GM11168 (cell line): ENCODE measurements at regions not wholly inside any gene's neighbourhood (a gene's known extent, or its start where the extent isn't known, plus 50 kb on each side); places are given as distances from the start of the nearest gene placed in this dataset.
"Not testable (repeated sequence)": the region's sequence is repeated elsewhere in the genome, so short reads cannot be mapped to it uniquely, and the experiment has no call there.

ENCODE experiments used
- in situ Hi-C: fragments of 300-500 bp; cut with MboI; formaldehyde crosslinking; loops from one replicate; pipeline ENCODE4 v1.12.0; 2022; ENCODE audit warnings: low sequenced_read_pairs; ENCODE audit not compliant: unreplicated experiment

DNA sequence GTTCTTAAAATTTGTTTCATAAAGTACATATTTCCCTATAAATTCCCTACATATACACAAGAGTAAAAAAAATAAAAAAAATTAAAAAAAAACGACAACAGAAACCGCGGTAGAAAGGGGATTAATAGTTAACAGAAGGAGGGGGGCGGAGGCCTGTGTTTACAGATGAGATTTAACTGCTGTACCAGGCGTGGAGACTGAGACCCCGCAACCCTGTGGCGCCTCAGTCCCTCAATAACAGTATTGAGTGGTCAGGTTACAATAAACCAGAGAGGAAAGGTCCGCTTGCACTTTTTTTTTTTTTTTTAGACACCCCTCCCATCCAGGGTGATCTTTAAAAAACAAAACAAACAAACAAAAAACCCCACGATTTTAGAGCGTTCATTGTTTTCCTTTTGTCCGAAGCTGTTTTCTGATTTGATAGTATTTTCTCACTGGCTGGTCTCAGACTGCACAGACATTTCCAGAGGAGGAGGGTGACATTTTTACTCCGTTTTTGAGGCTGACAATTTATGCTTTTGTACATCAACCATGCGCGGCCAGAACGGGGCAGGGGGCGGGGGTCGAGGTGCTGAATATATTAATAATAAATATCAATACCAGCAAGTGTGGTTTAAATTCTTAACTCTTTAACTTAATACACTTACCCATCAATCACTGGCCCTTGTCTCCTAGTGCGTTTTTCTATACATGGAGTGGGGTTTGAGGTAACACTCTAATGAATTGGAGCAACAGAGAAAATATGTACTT lies 1223.9 kb downstream of the BRINP3 start:
- in situ Hi-C loops: no loop called here

DNA sequence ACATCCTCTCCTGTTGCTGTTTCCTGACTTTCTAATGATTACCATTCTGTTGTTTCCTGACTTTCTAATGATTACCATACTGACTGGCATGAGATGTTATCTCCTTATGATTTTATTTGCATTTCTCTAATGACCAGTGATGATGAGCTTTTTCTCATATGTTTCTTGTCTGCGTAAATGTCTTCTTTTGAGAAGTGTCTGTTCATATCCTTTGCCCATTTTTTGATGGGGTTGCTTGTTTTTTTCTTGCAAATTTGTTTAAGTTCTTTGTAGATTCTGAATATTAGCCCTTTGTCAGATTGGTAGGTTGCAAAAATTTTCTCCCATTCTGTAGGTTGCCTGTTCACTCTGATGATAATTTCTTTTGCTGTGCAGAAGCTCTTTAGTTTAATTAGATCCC lies 1216.5 kb downstream of the BRINP3 start:
- in situ Hi-C loops: not testable (repeated sequence)

DNA sequence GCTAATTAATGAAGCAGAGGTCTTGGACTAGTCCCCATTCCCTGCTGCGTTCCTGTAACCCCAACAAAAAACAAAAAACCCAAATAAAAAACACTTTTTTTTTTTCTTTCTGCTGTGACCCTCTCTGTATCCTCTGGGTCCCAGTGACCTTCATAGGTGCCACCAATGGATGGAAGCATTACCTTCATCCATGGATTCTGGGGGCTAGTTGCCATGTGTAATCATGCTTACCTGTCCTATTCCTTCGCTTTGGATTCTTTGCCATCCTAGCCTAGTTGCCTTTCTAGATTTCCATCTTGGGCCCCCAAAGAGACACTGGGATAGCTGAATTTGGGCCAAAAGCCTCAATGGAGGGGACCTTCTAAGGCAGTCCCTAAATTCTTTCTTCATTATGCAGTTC lies 1208.7 kb downstream of the BRINP3 start:
- in situ Hi-C loops: no loop called here

- in situ Hi-C loops: no loop called here
Measured at GRCh38 chr1:189274267-189274666, 1203.4 kb downstream of the BRINP3 start.

DNA sequence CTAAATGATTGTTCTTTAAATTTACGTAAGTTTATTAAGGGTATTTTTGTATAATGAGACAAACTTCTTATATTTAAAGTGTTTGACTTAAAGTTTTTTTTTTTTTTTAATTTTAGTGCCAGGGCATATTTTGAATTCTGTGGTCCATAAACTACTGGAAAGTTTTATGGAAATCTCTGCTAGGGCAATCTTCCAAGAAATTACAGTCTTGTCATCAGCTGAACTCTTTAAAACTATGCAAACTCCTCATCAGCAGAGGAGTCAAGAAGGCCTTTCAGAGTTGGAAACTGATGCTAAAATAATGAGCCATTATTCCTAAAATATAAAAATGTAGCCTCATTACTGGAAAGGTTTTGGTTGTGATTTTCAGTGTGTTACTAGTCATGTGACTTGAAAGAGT lies 1201.9 kb downstream of the BRINP3 start:
- in situ Hi-C loops: no loop called here

DNA sequence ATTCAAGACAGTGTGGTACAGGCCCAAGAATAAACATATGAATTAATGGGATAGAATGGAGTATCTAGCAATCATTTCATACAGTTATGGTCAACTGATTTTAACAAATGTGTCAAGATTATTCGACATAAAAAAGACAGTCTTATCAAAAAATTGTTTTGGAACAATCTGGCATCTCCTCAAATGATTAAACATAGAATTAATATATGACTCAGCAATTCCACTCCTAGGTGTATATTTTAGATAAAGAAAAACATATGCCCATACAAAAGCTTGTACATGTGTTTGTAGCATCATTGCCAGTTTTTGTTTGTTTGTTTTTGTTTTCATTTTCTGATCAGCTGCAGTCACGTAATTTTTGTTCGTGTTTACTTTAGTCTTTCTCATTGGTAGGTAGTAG lies 1188.3 kb downstream of the BRINP3 start:
- in situ Hi-C loops: no loop called here

GRCh38 chr1:189301235-189301634 lies 1176.4 kb downstream of the BRINP3 start:
- in situ Hi-C loops: no loop called here

- in situ Hi-C loops: no loop called here
Measured at GRCh38 chr1:189305279-189305678, 1172.4 kb downstream of the BRINP3 start.

- in situ Hi-C loops: no loop called here
Measured at GRCh38 chr1:189311915-189312314, 1165.7 kb downstream of the BRINP3 start.

DNA sequence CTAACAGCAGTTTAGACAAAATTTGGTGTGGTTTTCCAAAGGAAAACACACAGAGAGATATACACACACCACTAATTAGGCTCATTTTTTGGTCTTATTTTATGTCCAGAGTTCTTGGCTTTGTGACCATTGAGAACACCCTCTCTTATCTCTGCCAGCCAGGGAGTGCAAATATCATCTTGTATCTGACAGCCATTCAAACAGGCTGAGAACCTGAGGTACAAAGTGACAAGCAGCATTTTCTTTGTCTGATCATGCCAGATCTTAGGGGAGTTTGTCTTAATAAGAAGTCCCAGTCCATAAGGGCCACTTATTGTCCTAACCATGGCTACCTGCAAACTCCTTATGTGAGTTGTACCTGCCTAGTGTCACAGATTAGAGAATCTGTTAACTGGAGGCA lies 1165.2 kb downstream of the BRINP3 start:
- in situ Hi-C loops: no loop called here

DNA sequence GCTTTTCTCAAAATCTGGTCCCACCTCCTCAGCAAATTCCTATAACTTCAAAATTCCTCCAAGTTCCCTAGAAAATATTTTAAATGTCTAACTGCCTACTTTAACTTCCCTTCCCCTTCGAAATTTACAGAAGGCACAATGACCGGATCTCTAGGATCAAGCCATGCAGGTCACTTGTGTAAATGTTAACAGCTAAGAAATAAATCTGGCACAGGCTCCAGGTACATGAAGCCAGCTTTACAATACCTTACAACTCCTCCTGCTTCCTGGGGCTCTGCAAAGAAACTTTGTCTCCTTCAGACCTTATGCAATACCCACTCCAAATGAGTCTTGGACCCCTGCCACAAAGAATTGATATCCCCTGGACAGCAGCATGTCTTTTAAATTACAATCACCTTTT lies 1164.2 kb downstream of the BRINP3 start:
- in situ Hi-C loops: no loop called here

- in situ Hi-C loops: no loop called here
Measured at GRCh38 chr1:189315035-189315901, 1162.4 kb downstream of the BRINP3 start.

DNA sequence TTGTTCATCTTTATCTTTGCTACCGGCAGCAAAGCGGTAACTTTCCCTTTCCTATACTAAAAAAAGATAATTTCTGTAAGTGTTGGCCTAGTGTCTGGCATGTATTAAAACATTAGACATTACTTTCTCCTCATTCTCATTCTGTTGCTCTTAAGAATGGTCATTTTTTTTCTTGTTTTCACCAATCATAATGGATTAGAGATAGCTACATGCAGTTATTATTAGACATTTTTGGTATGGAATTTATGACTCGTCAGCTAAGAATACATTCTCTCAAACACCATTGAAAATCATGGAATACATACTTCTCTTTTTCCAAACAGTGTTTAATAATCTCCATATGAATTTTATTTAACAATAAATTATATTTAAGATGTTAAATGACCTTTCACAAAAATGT lies 1154.6 kb downstream of the BRINP3 start:
- in situ Hi-C loops: no loop called here

DNA sequence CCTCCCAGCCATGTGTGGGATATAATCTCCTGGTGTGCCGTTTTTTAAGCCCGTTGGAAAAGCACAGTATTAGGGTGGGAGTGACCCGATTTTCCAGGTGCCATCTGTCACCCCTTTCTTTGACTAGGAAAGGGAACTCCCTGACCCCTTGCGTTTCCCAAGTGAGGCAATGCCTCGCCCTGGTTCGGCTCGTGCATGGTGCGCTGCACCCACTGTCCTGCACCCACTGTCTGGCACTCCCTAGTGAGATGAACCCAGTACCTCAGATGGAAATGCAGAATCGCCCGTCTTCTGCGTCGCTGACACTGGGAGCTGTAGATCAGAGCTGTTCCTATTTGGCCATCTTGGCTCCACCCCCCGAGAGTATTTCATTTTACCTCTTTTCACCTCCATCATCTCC lies 1146.6 kb downstream of the BRINP3 start:
- in situ Hi-C loops: not testable (repeated sequence)

- in situ Hi-C loops: no loop called here
Measured at GRCh38 chr1:189336115-189337100, 1141.3 kb downstream of the BRINP3 start.

DNA sequence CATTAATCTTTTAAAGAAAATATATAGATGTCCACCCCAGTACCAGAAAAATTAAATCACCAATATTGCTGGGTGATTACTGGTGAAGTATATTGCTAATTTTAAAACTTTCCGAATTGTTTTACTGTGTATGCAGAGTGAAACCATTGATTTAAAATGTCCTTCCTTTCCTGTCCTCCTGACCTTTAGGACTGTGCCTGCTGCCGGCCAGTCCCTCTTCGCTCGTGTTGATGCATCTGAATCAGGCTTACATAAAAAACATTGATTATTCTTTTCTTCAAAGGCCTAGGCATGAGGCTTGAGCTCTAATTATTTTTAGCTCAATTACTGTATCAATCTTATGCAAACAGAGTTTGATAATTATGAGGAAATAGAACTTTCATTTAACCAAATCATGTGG lies 1128.1 kb downstream of the BRINP3 start:
- in situ Hi-C loops: no loop called here

DNA sequence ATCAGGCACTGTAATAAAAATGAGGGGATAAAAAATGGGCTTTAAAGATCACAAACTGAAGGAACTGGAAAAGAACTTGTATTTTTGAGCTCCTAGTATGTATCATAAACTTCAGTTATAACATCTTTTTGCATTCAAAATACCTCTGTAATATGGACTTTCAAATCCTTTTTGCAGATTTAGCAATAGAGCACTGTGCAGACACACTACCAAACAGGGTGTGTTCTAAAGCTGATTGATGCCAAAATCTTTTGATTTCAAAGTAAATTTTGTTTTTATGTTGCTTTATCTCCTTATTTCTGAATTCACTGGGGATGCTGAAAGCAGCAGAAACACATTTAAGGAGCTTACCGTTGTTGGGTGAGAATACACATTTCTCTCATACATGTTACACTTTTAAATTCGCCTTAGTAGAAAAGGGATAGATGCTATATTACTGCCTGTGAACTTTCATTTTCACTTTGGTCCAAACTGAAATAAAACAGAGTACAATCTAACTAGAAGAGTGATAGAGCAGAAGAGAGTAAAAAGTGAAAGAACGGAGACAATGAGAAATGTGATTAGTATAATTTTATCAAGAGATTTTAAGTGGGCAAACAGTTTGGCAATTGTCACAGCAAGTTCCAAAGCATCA lies 1126.6 kb downstream of the BRINP3 start:
- in situ Hi-C loops: no loop called here

DNA sequence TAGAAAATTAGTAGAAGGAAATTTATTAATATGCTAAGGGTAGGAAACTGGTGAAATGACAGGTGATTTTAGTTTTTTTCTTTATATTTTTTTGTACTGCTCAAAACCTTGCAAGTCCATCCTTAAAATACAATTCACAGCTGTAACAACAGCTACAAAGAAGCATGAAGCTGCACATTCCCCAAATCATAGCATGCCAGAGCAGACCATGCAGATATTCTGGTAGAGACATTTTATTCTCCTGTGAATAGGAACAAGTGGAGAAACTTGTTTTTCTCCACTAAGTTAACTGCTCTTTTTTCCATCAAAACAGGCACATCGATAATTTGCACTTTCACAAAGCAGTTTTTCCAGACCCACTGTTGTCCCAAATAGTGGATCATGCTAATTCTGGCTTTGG lies 1125.7 kb downstream of the BRINP3 start:
- in situ Hi-C loops: no loop called here

- in situ Hi-C loops: no loop called here
Measured at GRCh38 chr1:189356206-189356605, 1121.5 kb downstream of the BRINP3 start.

GRCh38 chr1:189357317-189357716 lies 1120.3 kb downstream of the BRINP3 start:
- in situ Hi-C loops: no loop called here
